CD4-positive, alpha-beta T cell treated with Interferon alpha-2 for 1 hour (primary cell): ENCODE measurements at regions not wholly inside any gene's neighbourhood (a gene's known extent, or its start where the extent isn't known, plus 50 kb on each side); places are given as distances from the start of the nearest gene placed in this dataset.
"Not testable (repeated sequence)": the region's sequence is repeated elsewhere in the genome, so short reads cannot be mapped to it uniquely, and the experiment has no call there.

Source experiments
- DNase-seq, 2 donors: peaks; one replicate each; pipeline ENCODE4 v3.0.0-alpha.2; 2020 to 2022

- no peak for DNase-seq
These were observed 54.3 kb upstream of the LRCH1 start for GRCh38 chr13:46498650-46499049.

- no peak for DNase-seq
These were observed 56.9 kb upstream of the LRCH1 start for GRCh38 chr13:46496086-46496485.

- DNase-seq: no peak
These were observed 57.3 kb upstream of the LRCH1 start for GRCh38 chr13:46495651-46496050.

- DNase-seq: no peak
These were observed 57.9 kb upstream of the LRCH1 start for GRCh38 chr13:46495066-46495465.

GRCh38 chr13:46492946-46493345, 60.0 kb upstream of the LRCH1 start:
- peak; percentile 2 to 41 for DNase-seq

- no peak for DNase-seq
These were observed 61.3 kb upstream of the LRCH1 start for GRCh38 chr13:46491641-46492040.

GRCh38 chr13:46490713-46491112, 62.3 kb upstream of the LRCH1 start:
- DNase-seq: not testable (repeated sequence)

- DNase-seq: no peak
These were observed 62.8 kb upstream of the LRCH1 start for GRCh38 chr13:46490129-46490528.

GRCh38 chr13:46489586-46490023, 63.4 kb upstream of the LRCH1 start:
- DNase-seq: no peak

GRCh38 chr13:46487748-46488147, 65.2 kb upstream of the LRCH1 start:
- DNase-seq: no peak

GRCh38 chr13:46486270-46486669, 66.7 kb upstream of the LRCH1 start:
- no peak for DNase-seq

GRCh38 chr13:46484561-46484960, 68.4 kb upstream of the LRCH1 start:
- DNase-seq: no peak

GRCh38 chr13:46481166-46481565, 71.8 kb upstream of the LRCH1 start:
- DNase-seq: no peak

GRCh38 chr13:46480131-46480530, 72.8 kb upstream of the LRCH1 start:
- no peak for DNase-seq

GRCh38 chr13:46479691-46480090, 73.3 kb upstream of the LRCH1 start:
- DNase-seq: no peak

GRCh38 chr13:46479283-46479682, 73.7 kb upstream of the LRCH1 start:
- no peak for DNase-seq

GRCh38 chr13:46478651-46479050, 74.3 kb upstream of the LRCH1 start:
- no peak for DNase-seq

GRCh38 chr13:46476174-46476573, 76.8 kb upstream of the LRCH1 start:
- no peak for DNase-seq

- DNase-seq: no peak
These were observed 77.4 kb upstream of the LRCH1 start for GRCh38 chr13:46475541-46475991.

- DNase-seq: no peak
These were observed 79.2 kb upstream of the LRCH1 start for GRCh38 chr13:46473806-46474205.

- no peak for DNase-seq
These were observed 80.6 kb upstream of the LRCH1 start for GRCh38 chr13:46472384-46472783.

- DNase-seq: not testable (repeated sequence)
These were observed 82.6 kb upstream of the RUBCNL start for GRCh38 chr13:46469699-46470098.

- DNase-seq: no peak
These were observed 81.8 kb upstream of the RUBCNL start for GRCh38 chr13:46468570-46469463.

- not testable (repeated sequence) for DNase-seq
These were observed 80.6 kb upstream of the RUBCNL start for GRCh38 chr13:46467694-46468093.

- not testable (repeated sequence) for DNase-seq
These were observed 79.0 kb upstream of the RUBCNL start for GRCh38 chr13:46466074-46466473.
